Activated CD4-positive, alpha-beta T cell treated with anti-CD3 and anti-CD28 coated beads for 36 hours (primary cell): ENCODE measurements at regions not wholly inside any gene's neighbourhood (a gene's known extent, or its start where the extent isn't known, plus 50 kb on each side); places are given as distances from the start of the nearest gene placed in this dataset.
"Not testable (repeated sequence)": the region's sequence is repeated elsewhere in the genome, so short reads cannot be mapped to it uniquely, and the experiment has no call there.

Experiments
- ATAC-seq: fragments of 200-7000 bp; cut with Tn5 transposase; one replicate; pipeline ENCODE4 v1.10.0; 2021; ENCODE audit warnings: mild to moderate bottlenecking, moderate library complexity
- CTCF ChIA-PET: fragments of 350-600 bp; sonication (Branson Sonifier 250); formaldehyde crosslinking; loops from one replicate; lab custom pipeline; 2021; ENCODE audit warnings: antibody characterized with exemption; lab: Charles Lee
- POLR2A ChIA-PET: fragments of 350-600 bp; sonication (Branson Sonifier 250); formaldehyde crosslinking; loops from one replicate; lab custom pipeline; 2021; ENCODE audit warnings: antibody characterized with exemption, inconsistent platforms; lab: Charles Lee
- DNase-seq: peaks from one replicate; pipeline ENCODE4 v3.0.0-alpha.2; 2020
- H3K27ac Mint-ChIP-seq: one replicate; pipeline ENCODE4 v1.8.0; 2021; ENCODE audit warnings: mixed read lengths
- H3K27me3 Mint-ChIP-seq: one replicate; pipeline ENCODE4 v1.8.0; 2021; ENCODE audit warnings: mixed read lengths
- H3K36me3 Mint-ChIP-seq: one replicate; pipeline ENCODE4 v1.8.0; 2021; ENCODE audit warnings: low read depth, mixed read lengths
- H3K4me1 Mint-ChIP-seq: one replicate; pipeline ENCODE4 v1.8.0; 2021; ENCODE audit warnings: mixed read lengths
- H3K4me3 Mint-ChIP-seq: one replicate; pipeline ENCODE4 v1.8.0; 2021; ENCODE audit warnings: mild to moderate bottlenecking, moderate library complexity, mixed read lengths
- H3K9me3 Mint-ChIP-seq: one replicate; pipeline ENCODE4 v1.8.0; 2021; ENCODE audit warnings: low read depth, mixed read lengths
- intact Hi-C, 2 experiments: fragments of 100-400 bp; cut with DNase I in 1 of 2; cut with micrococcal nuclease in 1 of 2; formaldehyde crosslinking; loops; one replicate each; pipeline versions ENCODE4 v1.14.2 to v1.15.1; 2022 to 2024; cut with DNase I, micrococcal nuclease

DNA sequence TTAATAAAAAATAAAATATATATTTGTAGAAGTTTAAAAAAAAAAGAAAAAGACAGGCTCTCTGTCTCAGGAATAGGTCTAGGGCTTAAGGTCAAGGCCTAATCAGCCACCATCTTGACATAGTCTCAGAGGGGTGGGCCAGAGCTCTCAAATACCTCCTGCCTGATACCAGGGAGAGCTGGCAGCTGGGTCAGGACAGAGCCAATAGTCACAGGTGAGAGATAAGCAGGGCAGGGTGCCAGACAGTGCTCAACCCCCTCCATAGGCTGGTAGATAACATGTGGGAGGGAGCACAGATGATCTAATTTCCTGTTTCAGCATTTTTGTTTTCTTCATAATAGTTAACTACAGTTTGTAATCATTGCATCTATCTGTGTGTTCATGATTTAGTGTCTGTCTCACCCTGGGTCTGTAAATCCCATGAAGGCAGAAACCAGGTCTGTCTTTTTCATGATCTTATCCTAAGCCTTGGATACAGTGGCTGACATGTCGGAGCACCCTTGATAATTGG, 152.0 kb upstream of the GRIK3 start:
- CTCF ChIA-PET = interaction anchor here (0.6 kb wide), 1 partner anchor 340 kb away, joined by 4 read pairs; no protein-coding TSS in a partner anchor
- Mint-ChIP-seq H3K4me3 (no peak overlapping the region), H3K4me1 (no peaks in the 10 kb centered on the region), H3K27me3 (peaks cover 27% of the 10 kb centered on the region), H3K9me3 (peaks cover 8% of the 10 kb centered on the region), H3K36me3 (no peaks in the 10 kb centered on the region), H3K27ac (no peak overlapping the region)
- intact Hi-C loops = no loop called here
- POLR2A ChIA-PET = no interaction called here
- ATAC-seq (no peak), DNase-seq (no peak)

DNA sequence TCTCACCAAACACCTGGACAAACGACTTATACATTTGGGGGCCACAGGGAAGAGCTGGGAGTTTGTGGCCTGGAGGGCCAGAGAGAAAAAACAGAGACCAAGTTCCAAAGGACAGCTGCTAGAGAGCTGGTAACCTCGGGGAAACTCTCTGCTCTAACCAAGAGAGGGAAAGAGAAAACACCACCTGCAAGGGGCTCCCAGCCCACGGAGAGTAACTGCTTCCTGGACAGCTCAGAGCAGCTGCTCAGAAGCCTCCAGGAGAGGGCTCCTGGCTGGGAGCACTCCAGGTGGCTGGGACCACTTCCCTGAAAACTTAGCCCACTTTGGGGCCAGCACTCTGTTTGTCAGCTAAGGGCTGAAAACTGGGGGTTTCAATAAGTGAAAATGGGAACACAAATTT, 154.8 kb upstream of the GRIK3 start:
- intact Hi-C loops = no loop called here
- ATAC-seq (no peak), DNase-seq (no peak)
- Mint-ChIP-seq H3K4me1 (no peaks in the 10 kb centered on the region), H3K27ac (no peak overlapping the region), H3K36me3 (no peaks in the 10 kb centered on the region), H3K27me3 (peaks cover 19% of the 10 kb centered on the region), H3K4me3 (no peak overlapping the region), H3K9me3 (peaks cover 2% of the 10 kb centered on the region)
- ChIA-PET CTCF (no interaction called here), POLR2A (no interaction called here)

DNA sequence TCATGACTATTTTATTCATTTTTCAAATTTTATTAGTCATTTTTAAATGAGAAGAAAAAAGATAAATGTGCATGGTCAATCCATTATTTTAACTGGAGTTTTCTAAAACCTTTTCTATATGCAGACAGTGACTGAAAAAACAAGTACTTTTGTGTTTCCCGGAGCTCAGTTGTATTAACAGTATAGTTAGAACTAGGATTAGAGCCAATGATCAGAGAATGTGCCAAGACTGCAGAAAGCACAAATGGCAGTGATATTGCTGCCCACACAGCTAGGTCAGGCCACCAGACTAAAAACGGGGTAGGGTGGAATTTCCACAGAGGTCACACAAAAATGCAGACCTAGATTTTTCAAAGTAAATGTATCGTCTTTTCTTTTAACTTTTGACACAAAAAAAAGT, 163.1 kb upstream of the GRIK3 start:
- H3K9me3 Mint-ChIP-seq = no peaks in the 10 kb centered on the region
- no peak overlapping the region for H3K4me3 Mint-ChIP-seq
- H3K4me1 Mint-ChIP-seq = no peaks in the 10 kb centered on the region
- ATAC-seq = no peak
- ChIA-PET CTCF (interaction anchor here (0.7 to 1.7 kb wide), 2 partner anchors 146 to 237 kb away, joined by 3 to 4 read pairs; no protein-coding TSS in a partner anchor), POLR2A (no interaction called here)
- peaks cover 35% of the 10 kb centered on the region for H3K27me3 Mint-ChIP-seq
- no peak overlapping the region for H3K27ac Mint-ChIP-seq
- intact Hi-C loops = no loop called here
- H3K36me3 Mint-ChIP-seq = no peaks in the 10 kb centered on the region
- DNase-seq = no peak

DNA sequence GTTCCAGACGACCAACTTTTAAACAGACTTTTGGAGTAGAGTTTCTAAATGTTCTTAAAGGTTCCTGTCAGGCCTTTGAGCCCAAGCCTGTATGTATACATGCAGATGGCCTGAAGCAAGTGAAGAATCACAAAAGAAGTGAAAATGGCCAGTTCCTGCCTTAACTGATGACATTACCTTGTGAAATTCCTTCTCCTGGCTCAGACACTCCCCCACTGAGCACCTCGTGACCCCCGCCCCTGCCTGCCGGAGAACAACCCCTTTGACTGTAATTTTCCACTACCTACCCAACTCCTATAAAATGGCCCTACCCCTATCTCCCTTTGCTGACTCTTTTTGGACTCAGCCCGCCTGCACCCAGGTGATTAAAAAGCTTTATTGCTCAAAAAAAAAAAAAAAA, 180.0 kb upstream of the GRIK3 start:
- Mint-ChIP-seq H3K9me3 (peaks cover 11% of the 10 kb centered on the region), H3K27me3 (peaks cover 22% of the 10 kb centered on the region)
- H3K27ac Mint-ChIP-seq, DNase-seq, ATAC-seq, intact Hi-C loops, H3K36me3 Mint-ChIP-seq, POLR2A ChIA-PET, H3K4me1 Mint-ChIP-seq, H3K4me3 Mint-ChIP-seq, CTCF ChIA-PET: not testable (repeated sequence)

DNA sequence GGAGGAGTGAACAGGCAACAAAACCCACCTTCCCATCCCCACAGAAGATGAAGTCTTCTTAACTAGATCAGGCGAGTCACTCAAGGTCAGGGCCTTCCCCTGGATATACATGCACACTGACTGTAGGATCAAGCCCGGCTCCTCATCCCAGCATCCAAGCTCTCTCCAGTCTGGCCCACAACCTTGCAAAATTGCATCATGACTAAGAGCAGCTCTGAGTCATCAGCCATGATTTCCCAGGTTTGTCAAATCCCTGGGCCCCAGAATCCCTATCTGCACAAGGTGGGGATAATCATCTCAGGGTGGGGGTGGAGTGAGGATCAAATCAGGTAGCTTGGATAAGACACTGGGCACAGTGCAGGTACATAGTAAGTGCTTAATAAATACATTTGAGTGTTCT, 199.3 kb upstream of the GRIK3 start:
- Mint-ChIP-seq H3K4me3 (no peak overlapping the region), H3K36me3 (no peaks in the 10 kb centered on the region), H3K27me3 (peaks cover 13% of the 10 kb centered on the region), H3K27ac (no peak overlapping the region), H3K9me3 (no peaks in the 10 kb centered on the region), H3K4me1 (no peaks in the 10 kb centered on the region)
- ATAC-seq = no peak
- ChIA-PET POLR2A (no interaction called here), CTCF (no interaction called here)
- DNase-seq = no peak
- intact Hi-C loops = no loop called here

DNA sequence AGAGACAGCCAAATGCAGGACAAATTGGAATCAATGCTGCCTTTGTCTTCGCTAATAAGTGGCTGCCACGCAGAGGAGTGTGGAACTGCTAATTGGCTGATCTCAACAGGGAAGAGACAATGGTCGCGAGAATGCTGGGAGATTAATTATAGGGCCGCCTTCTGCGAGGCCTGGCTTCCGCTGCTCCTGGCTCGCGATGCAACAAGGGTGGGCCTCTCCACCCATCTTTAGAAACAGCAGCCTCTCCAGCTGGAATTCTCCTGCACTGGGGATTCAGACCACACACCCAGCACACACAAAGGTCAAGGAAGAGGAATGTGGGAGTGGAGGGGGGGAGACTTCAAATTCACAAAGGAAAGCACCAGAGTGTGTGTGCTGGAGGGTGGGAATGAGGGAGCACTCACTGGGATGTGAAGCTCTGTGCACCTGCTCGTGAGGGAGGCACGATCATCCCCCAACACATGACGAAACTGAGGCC, 200.7 kb upstream of the GRIK3 start:
- Mint-ChIP-seq H3K27ac (no peak overlapping the region), H3K4me3 (no peak overlapping the region), H3K9me3 (no peaks in the 10 kb centered on the region), H3K36me3 (no peaks in the 10 kb centered on the region), H3K4me1 (no peaks in the 10 kb centered on the region), H3K27me3 (peaks cover 17% of the 10 kb centered on the region)
- ATAC-seq = no peak
- intact Hi-C loops = no loop called here
- no peak for DNase-seq
- CTCF ChIA-PET = interaction anchor here (0.7 kb wide), 1 partner anchor 27 kb away, joined by 3 read pairs; no protein-coding TSS in a partner anchor
- POLR2A ChIA-PET = no interaction called here

DNA sequence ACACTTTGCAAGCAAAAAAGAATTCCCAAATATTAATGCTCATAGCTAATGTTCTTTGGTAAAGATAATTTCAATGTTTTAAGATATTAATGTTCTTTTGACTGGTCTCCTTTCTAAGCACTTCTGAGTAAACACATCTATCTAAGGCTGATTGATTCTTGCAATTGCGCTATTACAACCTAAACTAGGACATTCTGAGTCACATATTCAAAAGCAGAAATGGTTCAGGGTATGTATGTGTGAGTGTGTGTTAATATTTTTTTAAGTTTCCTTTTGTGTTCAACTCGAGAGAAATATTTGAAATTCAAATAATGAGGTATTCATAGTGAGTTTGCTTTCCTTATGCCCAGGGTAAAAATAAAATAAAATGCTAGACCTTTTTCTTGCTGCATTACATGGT, 203.6 kb upstream of the GRIK3 start:
- H3K9me3 Mint-ChIP-seq = no peaks in the 10 kb centered on the region
- POLR2A ChIA-PET = no interaction called here
- H3K4me3 Mint-ChIP-seq = no peak overlapping the region
- no peak overlapping the region for H3K27ac Mint-ChIP-seq
- no peak for DNase-seq
- no peaks in the 10 kb centered on the region for H3K36me3 Mint-ChIP-seq
- CTCF ChIA-PET = interaction anchor here (0.7 kb wide), 1 partner anchor 1031 kb away, joined by 4 read pairs; no protein-coding TSS in a partner anchor
- H3K4me1 Mint-ChIP-seq = no peaks in the 10 kb centered on the region
- peaks cover 17% of the 10 kb centered on the region for H3K27me3 Mint-ChIP-seq
- intact Hi-C loops = no loop called here
- no peak for ATAC-seq

DNA sequence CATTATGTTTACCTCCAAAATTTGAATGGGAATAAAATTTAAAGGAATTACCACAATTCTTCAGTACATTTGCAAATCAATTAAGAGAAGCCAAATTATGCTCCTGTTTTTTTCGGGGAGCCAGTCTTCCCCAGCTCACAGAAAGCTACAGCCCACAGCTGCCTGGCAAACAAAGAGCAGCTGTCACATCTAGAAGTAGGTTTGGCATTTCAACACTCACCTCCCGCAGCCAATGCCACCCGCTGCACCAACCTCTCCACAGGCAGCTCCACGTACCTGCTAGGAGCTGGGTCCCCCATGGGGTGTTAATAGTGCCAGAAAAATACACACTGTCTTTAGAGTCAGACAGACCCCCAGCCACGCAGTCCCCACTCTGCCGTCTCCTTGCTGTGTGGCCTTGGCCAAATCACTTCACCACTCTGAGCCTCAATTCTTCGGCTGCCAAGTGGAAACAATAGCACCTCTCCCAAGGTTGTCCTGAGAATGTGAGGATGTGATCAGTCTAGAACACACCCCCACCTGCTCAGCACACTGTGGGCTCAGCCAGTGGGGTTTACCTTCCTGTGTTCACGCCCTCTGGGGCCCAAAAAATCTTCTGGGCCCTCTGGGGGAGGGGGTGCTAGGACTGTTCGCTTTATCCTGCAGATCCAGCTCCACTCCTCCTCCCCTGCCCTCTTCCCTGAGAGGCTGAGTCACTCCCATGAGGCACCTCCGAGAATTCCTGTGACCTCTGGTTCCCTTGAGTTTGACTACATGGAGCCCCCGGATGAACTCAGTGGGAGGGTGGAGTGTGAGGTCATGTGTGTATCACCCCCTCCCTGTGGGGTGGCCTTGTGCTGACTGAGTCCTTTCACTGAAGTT, 204.3 kb upstream of the GRIK3 start:
- ATAC-seq (no peak), DNase-seq (no peak)
- H3K4me3 Mint-ChIP-seq = no peak overlapping the region
- intact Hi-C loops = no loop called here
- H3K4me1 Mint-ChIP-seq = no peaks in the 10 kb centered on the region
- H3K36me3 Mint-ChIP-seq = no peaks in the 10 kb centered on the region
- H3K27me3 Mint-ChIP-seq = peaks cover 12% of the 10 kb centered on the region
- H3K27ac Mint-ChIP-seq = no peak overlapping the region
- CTCF ChIA-PET = no interaction called here
- H3K9me3 Mint-ChIP-seq = no peaks in the 10 kb centered on the region
- POLR2A ChIA-PET = no interaction called here

DNA sequence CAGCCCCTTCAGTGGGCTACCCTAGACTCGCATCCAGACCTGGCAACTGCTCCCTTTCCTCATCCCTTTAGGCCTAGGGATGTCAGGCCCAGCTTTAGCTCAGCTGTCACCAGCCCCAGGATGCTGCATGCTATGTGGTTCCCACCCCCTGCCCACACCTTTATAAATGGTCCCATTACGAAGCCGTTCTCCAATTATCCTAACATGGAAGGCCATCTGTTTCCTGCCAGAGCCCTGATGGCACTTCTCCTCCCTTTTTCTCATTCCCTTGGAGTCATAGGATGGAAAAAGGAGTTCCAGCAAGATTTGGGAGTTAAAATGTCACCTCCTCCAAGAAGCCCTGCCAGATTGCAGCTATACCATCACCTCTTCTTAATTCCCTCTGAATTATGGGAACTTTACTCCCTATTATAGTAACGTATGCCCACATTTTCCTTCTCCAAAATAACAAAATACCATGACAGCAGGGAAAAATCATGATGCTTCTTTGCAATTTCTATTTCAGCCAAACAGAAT, 205.0 kb upstream of the GRIK3 start:
- ChIA-PET POLR2A (no interaction called here), CTCF (no interaction called here)
- no peak for ATAC-seq
- Mint-ChIP-seq H3K4me1 (no peaks in the 10 kb centered on the region), H3K36me3 (no peaks in the 10 kb centered on the region), H3K9me3 (no peaks in the 10 kb centered on the region), H3K4me3 (no peak overlapping the region), H3K27ac (no peak overlapping the region), H3K27me3 (peaks cover 12% of the 10 kb centered on the region)
- no peak for DNase-seq
- intact Hi-C loops = no loop called here

DNA sequence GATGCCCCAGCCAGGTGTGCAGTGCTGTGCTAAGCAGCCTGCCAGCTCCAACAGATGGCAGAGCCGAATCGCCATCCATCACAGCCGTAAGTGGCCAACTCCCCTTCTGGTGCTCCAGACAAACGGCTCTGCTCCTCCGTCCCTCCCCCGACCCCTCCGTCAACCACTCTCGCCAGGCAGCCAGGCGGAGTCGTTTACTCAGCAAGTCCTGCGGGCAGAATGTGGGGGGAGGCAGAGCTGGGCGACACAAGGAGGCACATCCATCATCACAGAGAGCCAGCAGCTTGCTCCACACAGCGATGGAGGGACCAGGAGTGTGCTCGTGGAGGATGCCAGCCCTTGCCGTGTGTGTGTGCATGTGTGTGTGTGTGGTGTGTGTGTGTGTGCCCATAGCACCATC, 206.6 kb upstream of the GRIK3 start:
- Mint-ChIP-seq H3K4me3 (no peak overlapping the region), H3K27me3 (peaks cover 6% of the 10 kb centered on the region), H3K27ac (no peak overlapping the region), H3K4me1 (no peaks in the 10 kb centered on the region), H3K36me3 (no peaks in the 10 kb centered on the region), H3K9me3 (no peaks in the 10 kb centered on the region)
- no peak for ATAC-seq
- no peak for DNase-seq
- ChIA-PET CTCF (no interaction called here), POLR2A (no interaction called here)
- intact Hi-C loops = no loop called here

DNA sequence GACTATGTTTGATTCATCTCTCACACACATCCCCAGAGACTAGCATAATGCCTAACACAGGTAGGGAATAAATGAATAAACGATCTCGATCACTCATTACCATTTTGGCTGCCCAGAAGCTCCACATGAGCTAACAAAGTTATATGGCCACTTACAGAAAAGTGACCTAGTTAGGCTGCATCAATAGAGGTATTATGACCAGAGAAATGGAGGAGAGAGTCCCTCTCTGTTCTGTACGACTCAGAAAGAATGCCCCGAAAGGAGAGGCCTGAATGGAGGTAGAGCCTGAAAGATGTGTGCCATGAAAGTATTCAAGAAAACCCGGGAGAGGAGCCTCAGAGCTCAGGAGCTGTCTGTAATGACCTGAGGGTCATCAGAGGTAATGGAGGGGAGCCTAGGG, 208.2 kb upstream of the GRIK3 start:
- intact Hi-C loops = no loop called here
- Mint-ChIP-seq H3K27me3 (peaks cover 3% of the 10 kb centered on the region), H3K36me3 (no peaks in the 10 kb centered on the region), H3K4me3 (no peak overlapping the region), H3K9me3 (no peaks in the 10 kb centered on the region), H3K27ac (no peak overlapping the region), H3K4me1 (no peaks in the 10 kb centered on the region)
- no peak for DNase-seq
- ChIA-PET CTCF (no interaction called here), POLR2A (no interaction called here)
- ATAC-seq = no peak
